ENCODE measurements at regions not wholly inside any gene's neighbourhood (a gene's known extent, or its start where the extent isn't known, plus 50 kb on each side); places are given as distances from the start of the nearest gene placed in this dataset.

DNA sequence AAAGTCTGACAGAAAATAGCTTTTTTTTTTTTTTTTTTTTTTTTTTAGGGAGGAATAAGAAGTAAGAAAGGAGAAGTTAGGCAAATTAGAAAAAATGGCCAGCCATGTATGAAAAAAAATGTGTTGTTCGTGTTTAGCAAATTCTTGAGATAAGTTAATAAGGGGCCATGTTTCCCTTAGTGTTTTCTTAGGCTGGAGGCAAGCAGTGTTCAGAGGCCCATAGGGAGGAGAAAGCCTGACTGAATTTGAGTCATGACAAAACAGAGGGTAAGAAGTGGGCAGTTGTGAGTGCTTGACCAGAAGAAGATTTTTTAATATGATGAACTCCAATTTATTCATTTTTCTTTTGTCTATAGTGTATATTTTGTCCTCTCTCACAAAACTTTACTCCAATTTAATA is 766.4 kb downstream of the FAM181B start:
- DNase-seq, result peak; percentile 74

- DNase-seq, result peak; percentile 87
These were observed 767.3 kb downstream of the FAM181B start for GRCh38 chr11:81966340-81966739.

DNA sequence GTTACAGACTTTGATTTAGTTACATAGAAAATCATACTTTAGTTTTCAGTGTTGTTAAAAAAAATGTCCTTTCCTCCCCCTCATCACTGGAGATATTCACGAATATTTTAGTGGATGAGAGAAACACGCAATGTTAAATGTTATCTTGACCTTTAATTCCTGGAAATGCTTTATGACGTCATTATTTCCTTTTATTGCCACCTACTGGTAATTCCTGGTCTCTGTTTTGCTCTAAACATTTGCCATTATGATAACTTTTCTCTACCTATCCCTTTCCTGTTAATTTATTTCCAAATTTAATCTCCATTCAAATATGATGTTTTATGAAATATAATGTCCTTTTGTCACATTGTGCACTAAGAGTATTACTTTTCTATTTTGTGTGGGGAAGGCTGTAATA is 770.6 kb downstream of the FAM181B start:
- peak; percentile 96 for DNase-seq

GRCh38 chr11:81960443-81960842 is 773.2 kb downstream of the FAM181B start:
- DNase-seq, result peak; percentile 80

- peak; percentile 71 for DNase-seq
These were observed 774.3 kb downstream of the FAM181B start for GRCh38 chr11:81959341-81959740.

DNA sequence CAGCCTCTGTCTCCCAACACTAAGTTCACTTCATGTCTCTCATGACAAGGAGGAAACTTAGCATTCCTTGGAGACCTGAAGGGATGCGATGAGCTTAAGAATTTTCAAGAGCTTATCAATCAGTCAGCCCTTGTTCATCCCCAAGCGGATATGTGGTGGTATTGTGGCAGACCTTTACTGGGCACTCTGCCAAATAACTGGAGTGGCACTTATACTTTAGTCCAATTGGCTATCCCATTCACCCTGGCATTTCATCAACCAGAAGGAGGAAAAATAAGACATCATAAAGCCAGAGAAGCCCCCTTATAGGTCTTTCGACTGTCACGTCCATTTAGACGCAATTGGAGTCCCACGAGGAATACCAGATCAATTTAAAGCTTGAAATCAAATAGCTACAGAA is 779.4 kb downstream of the FAM181B start:
- DNase-seq, result peak; percentile 71

- DNase-seq, result no peak
These were observed 786.8 kb downstream of the FAM181B start for GRCh38 chr11:81946831-81947230.

GRCh38 chr11:81942646-81943045 is 791.0 kb downstream of the FAM181B start:
- no peak for DNase-seq

DNA sequence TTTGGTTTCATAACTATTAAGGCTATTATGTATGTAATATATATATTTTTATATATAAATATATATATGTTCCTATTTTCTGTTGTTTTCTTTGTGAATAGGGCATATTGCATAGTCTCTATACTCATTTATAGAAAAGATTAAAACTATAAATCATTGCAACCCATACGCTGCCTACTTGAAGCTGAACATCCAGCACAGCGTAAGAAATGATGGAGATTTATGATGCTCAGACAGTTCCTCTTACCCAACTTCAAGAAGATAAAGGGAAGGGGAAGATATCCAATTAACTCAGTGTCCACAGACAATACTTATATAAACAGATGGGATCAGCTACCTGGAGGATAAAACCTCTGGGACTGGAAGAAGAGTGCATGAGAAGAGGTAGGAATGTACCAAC is 791.7 kb downstream of the FAM181B start:
- DNase-seq, result no peak

DNA sequence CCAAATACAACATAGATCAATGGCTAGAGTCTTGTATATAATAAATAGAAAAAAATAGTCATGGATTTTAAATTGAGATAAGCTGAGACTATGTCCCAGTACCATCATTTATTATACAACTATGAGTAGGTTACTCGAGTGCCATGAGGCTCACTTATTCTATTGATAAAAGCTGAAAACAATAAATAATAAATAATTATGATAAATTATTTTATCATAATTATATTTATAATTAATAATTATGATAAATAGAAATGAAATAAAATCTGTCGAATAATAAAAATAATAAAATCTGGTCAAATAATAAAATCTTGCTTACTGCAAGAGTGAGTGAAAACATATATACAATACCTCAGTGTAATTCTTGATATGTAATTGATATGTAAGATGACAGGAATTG is 801.4 kb downstream of the FAM181B start:
- no peak for DNase-seq

DNA sequence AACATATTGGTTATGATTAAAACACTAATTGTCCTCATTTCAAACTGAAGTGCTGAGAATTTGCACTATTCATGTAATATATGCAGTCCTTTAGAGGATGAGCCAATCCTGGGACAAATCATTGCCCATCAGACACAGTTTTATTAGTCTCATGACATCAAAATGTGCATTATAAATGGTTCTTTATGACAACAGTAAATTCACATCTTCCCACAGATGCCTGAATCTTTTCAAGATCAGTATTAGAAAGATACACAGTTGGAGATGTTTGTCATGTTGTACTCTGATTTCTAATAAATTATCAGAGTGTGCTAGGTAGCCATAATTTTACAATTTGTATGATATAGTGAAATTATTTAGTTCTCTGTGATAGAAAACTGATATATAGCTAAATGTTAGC is 813.5 kb downstream of the FAM181B start:
- DNase-seq, result no peak

DNA sequence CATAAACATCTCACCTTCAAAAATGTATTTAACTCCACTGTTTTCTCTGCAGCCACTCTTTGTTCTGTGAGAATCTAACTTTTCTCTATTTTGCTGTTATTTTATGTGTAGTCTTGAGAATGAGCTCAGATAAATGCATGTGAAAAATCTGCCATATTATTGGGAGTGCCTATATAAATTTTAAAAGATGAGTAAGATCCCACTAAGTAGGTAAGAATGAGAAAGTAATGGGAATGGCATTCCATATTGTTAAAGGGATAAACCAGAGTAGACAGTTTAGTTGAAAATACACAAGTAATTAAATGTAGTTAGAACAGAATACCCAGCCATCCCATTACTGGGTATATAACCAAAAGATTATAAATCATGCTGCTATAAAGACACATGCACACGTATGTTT is 817.2 kb downstream of the FAM181B start:
- DNase-seq, result no peak

- DNase-seq, result peak; percentile 38
These were observed 818.6 kb downstream of the FAM181B start for GRCh38 chr11:81915045-81915444.

DNA sequence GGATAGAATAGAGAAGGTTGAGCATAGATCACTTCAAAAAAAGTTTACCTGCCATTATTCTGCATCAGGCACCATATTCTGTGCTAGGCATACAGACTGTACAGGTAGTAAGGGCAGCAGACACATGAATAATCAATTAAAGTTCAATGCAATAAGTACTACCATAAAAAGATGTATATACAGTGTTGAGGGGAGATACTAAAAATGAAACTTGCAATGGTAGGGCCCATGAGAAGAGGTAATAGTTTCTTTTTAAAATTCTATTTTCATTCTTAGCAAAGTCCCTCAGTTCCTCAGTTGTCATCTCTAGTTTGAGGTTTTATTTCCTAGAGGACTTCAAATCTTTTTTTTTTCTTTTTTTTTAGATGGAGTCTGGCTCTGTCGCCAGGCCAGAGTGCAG is 819.9 kb downstream of the FAM181B start:
- no peak for DNase-seq

- no peak for DNase-seq
These were observed 825.7 kb downstream of the FAM181B start for GRCh38 chr11:81907996-81908395.

- peak; percentile 100 for DNase-seq
These were observed 834.5 kb downstream of the FAM181B start for GRCh38 chr11:81899156-81899555.

DNA sequence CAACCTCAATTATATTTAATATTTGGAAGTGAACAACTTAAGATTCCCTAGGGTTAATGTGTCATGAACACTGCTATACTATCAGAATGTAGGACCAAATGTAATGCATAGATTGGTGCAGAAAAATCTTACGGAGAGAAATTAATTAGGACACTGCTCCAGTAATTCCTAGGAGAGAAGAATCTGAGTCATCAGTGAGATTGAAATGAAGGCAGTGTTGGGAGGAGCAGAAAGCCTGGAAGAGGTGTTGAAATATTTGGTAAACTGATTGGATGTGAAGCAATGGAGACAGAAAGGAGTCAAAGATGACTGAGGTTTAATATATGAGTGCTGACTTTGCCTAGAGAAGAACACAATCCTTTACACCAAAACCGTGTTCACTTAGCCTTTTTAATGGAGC is 836.0 kb downstream of the FAM181B start:
- no peak for DNase-seq

GRCh38 chr11:81895258-81895657 is 838.4 kb downstream of the FAM181B start:
- no peak for DNase-seq

DNA sequence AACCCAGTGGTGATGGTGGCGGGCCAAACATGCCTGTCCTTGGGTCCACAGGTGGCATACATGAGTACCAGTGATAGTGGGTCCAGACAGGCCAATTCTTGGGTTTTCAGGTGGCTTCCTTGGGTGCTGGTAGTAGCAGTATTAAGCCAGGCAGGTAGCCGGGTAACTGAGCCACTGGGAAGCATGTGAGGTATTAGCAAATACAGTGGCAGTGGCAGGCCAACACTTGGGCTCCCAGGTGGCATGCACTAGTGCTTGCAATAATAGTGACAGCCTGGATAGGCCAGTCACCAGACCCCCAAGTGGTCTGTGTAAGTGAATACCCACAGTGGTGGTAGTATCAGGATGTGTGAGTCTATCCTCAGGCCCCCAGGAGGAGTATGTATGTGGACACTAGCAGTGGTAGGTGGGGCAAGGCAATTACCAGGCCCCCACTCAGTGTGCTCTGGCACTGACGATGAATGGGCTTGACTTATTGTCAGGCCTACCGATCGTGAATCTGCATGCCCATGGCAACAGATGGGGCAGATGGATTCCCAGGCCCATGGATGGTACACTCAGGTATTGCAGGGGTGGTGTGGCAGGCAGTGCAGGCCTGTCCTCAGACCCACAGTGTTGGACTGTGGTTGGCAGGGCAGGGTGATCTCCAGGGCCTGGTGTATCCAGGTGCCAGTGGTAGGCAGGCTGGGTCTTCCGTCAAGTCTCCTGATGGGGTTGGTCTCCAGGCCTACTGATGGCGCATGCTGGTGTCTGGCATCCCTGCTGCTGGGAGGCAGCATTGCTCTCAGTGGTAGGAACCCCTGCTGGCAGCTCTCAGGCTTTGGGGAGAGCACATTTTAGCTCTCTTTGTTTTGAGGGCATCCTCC is 840.7 kb downstream of the FAM181B start:
- DNase-seq, result no peak

- no peak for DNase-seq
These were observed 845.3 kb downstream of the FAM181B start for GRCh38 chr11:81888391-81888790.

DNA sequence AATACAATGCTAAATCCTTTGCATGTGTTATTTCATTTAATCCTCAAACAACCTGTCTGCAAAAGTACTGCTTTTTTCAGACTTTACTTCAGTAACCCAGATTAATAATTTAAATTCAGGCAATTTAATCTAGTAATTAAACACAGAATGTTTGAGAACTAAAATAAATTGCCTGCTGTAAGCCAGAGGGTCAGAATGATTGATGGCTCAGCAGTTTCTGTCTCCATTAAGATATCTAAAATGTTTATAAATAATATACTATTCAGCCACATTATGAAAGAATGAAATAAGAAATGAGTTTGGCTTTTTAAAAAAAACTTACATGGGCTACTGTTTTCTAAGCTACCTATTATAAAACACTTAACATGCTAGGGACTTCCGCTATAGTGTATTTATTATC is 846.0 kb downstream of the FAM181B start:
- DNase-seq, result no peak

DNA sequence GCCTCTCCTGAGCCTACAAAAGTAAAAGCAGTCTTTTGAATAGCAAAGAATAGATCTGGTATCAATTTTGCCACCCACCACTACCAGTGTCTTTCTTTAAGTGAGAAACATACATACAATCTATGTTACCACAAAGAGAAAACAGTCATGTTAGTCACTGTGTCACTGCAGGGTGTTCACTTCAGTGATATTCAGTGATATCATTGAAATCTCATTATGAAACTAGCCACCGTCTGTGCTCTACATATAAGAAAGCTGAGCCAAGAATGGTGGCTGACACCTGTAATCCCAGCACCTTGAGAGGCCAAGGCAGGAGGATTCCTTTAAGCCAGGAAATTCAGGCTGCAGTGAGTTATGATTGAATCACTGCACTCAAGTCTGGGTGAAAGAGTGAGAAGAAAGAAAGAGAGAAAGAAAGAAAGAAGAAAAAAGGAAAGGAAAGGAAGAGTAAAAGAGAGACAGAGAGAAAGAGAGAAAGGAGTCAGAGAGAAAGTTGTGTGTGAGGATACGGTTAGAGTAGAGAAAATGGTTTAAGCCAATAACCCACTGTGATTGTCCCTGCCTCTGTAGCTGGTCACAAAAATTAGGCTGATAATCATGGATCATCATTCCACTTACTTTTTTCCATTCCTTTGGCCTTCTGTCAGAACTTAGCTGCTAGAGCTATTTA is 847.1 kb downstream of the FAM181B start:
- DNase-seq, result no peak

GRCh38 chr11:81874635-81875034 is 859.0 kb downstream of the FAM181B start:
- peak; percentile 92 for DNase-seq

GRCh38 chr11:81870815-81871214 is 862.8 kb downstream of the FAM181B start:
- DNase-seq, result peak; percentile 42

DNA sequence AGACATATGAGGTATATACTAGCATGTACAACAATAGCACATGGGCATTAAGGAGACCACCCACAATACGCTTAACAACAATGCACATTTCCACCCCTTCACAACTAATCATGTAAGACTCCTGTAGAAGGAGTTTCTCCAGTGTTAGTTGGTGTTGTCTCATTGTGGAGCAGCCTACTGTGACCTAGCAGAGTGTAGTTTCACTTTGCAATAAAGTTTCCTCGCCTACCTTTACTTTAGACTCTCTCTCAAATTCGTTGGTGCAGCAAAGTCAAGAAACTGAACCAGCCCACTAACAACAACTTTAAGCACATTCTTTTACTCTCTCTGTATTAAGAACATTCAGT is 863.6 kb downstream of the FAM181B start:
- DNase-seq, result peak; percentile 63

All from NCI-H1105 treated with DMSO at 0.1 percent for 48 hours (cell line).